ENCODE measurements at regions not wholly inside any gene's neighbourhood (a gene's known extent, or its start where the extent isn't known, plus 50 kb on each side); places are given as distances from the start of the nearest gene placed in this dataset.
A peak's percentile ranks its signal among the peaks of the same experiment; 100 is the strongest.
"Not testable (repeated sequence)": the region's sequence is repeated elsewhere in the genome, so short reads cannot be mapped to it uniquely, and the experiment has no call there.

DNA sequence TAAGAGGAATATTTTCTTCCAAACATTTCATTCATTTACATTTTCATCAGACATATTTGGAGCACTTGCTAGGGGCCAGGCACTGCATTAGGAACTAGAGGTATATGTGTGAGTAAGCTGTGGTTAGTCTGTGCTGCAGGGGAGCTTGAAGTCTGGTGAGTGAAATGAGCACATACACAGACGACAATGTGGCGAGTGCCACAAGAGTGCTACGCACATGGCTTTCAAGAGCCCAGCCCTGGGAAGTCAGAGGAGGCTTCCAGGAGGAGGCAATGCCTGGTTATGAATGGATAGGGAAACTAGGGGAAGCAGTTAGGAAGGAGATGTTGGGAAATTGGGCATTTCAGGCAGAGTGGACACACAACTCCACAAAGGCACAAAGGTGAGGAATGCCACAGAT, 171.8 kb downstream of the IER5 start:
- no peak for DNase-seq

DNA sequence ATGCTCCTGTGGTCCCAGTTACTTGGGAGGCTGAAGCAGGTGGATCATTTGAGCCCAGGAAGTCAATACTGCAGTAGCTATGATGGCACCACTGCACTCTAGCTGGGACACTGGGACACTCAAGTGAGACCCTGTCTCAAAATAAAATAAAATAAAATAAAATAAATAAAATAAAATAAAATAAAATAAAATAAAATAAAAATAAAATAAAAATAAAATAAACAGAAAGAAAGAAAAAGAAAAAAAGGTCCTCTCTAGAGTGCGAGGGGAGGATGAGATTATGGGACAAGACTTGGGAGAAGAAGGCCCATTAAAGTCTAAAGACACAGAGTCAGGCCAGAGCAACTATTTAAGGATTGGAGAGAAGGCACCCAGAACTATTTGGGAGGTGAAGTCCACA, 172.5 kb downstream of the IER5 start:
- DNase-seq, result no peak

DNA sequence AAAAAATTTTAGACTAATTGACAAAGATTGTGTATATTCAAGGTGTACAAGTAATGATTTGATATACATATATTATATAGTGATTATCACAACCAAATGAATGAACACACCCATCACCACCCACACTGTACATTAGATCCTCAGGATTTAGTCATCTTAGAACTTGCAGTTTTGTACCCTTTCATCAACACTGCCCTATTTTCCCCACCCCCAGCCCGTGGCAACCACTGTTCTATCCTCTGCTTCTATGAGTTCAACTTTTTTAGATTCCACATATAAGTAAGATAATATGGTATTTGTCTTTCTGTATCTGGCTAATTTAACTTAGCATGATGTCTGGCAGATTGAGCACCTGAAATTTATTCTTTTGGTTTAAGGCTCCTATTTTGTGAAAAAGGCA, 173.6 kb downstream of the IER5 start:
- no peak for DNase-seq

DNA sequence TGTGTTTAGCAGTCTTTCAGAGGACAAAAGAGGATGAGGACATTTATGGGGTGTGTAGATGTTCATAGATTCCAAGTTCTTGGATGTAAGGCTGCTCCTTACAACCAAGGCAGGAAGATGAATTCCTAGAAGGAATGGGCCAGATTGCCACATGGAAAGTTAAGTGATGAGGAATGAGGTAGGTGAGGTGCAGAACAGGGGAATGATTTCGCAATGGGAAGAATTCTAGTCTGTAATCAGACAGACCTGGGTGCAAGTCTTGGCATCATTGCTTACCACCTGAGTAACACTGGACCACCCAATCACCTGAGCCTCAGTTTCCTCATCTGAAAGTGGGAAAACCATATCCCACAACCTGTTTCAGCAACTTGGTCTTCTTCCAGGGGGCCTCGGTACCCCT, 174.9 kb downstream of the IER5 start:
- DNase-seq, result no peak

DNA sequence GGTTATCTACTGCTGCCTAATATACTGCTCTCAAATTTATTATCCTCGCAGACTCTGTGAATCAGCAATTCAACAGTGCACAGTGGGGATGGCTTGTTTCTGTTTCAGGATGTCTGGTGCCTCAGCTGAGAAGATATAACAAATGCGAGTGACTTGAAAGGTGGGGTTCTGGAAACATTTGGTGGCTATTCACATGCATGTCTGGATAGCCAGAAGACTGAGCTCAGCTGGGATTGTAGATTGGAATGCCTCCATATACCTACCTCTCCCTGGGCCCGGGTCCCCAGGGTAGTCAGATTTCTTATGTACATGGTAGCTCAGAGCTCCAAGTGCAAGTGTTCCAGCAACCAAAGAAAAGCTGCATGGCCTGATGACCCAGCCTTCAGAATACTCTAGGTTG, 176.3 kb downstream of the IER5 start:
- DNase-seq, result no peak

DNA sequence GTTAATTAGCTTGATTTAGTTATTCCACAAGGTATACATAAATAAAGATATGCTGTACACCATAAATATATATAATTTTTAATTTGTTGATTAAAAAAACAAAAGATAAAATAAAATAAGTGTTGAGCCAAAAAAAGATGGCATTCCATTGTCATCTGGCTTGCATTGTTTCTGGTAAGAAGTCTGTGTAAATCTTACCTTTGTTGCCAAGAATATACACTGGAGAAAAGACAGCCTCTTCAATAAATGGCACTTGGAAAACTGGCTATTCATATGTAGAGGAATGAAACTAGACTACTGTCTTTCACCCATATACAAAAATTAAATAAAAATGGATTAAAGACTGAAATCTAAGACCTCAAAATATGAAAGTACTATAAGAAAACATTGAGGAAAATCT, 196.5 kb downstream of the IER5 start:
- DNase-seq, result no peak

DNA sequence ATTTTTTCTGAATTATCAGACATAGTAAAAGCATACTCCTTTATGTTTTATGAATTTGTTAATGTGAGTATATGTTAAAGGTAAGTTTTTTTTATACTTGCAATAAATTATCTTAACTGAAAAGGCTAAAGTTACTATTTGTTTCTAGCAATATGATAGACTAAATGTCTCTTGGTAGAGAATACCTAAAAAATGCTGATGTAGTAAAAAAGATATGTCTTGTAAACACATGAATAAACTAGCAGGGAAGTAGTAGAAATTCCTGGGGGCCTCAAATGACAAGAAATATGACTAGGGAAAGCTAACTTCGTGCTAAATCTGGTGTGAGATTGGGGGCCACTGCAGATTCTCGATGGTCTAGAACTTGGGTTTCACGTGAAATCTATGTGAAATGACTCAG, 188.1 kb upstream of the CACNA1E start:
- DNase-seq, result no peak

DNA sequence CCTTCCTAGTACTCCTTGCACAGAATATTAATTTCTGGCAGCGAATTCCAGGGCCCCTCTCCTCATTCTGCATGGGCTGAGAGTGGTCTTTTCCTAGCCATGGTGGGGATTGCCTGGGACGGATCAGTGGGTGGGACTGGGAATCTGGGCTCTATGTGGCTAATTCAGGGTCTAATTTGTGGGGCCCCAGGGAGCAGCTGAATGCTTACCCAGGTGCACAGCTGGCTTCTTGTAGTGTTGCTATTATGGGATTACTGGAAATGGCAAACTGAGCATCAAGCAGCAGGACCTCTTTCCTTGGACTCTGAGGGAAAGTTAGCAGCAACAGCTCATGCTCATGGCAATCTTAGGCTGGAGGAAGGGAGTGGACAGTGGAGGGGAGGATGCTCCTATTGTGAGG, 187.1 kb upstream of the CACNA1E start:
- DNase-seq, result no peak

DNA sequence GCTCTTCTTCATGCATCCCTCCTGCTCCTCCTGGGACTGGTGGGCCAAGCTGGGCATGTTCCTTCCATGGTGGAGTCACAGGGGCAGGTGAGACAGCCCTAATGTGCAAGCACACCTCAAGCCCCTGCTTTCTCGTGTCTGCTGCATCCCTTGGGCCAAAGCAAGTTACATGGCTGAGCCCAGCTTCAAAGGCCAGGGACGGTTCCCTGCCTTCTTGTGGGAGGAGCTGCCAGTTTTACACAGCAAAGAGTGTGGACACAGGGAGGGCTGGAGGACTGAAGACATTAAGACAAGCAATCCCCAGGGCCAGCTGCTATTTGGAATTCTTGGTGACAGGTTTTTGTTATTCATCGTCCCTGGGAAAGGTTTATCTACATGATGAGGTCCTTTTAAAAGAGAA, 175.2 kb upstream of the CACNA1E start:
- DNase-seq, result no peak

DNA sequence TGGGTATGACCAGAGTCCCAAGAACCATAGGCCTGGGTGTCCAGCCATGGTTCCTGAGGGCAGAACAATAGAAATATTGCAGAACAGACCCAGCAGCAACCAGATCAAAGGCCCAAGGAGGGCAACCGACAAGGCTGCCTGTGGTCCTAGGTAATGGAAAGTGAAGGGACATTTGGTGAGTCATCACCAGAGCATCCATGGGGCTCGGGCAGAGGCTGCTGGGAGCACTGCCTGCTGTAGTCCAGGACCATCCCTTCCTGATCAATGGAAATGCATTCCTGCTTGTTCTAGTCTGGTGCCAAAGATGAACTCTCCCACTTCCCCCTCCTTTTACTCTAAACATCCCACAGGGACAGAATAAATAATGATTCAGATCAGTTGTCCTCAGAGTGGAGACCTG, 172.8 kb upstream of the CACNA1E start:
- no peak for DNase-seq

DNA sequence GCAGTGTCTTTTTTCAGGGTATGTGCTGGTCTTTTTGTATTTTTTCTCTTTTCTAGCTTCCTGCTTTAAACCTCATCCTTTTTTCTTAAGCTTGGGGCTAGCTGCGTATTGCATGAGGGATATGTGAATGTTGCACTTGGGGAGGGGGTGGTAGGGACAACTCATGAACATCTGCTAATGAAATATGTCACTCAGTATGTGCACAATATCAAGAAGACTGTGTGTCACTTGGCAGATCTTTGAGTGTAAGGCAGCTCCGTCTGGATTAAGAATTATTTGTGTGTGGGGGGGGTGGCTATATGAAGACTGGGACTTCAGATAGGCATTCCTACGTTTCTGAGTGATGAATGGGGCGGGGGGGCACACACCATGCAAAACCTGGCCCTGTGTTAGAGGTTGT, 170.4 kb upstream of the CACNA1E start:
- no peak for DNase-seq

DNA sequence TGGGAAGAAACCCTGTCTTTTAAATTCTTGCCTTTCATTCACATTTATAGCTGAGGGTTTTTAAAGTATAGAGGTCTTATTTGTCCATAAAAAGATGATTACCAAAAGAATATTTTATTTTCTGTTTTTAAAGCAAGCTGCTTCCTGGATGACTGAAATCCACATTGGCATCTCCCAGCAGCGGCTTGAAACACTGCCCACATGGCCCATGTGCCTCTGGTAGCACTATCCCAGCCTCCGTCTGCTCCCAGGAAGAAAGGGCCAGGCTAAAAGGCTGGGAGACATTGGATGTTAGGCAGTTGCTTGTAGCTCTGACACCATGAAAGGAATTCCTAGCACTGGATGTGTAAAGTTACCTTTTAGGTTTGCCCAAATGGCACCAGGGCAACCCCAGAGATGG, 169.9 kb upstream of the CACNA1E start:
- DNase-seq, result no peak

DNA sequence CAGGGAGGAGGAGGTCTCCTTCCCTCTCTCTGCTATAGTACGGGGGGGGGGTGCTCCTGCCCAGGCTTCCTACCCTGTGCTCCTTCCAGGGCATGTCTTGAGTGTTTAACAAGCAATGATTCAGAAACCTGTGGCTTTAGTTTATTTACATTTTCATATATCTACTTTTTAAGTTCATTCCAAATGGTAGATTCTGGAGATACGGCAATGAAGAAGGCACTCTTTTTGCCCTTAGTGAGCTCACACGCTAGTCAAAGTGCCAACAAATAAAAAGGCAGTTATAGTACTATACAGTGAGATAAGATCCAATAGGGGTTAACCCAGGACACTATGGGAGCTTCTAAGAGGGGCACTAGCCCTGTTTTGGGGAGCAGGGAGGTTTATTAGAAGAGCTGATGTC, 169.3 kb upstream of the CACNA1E start:
- DNase-seq, result no peak

DNA sequence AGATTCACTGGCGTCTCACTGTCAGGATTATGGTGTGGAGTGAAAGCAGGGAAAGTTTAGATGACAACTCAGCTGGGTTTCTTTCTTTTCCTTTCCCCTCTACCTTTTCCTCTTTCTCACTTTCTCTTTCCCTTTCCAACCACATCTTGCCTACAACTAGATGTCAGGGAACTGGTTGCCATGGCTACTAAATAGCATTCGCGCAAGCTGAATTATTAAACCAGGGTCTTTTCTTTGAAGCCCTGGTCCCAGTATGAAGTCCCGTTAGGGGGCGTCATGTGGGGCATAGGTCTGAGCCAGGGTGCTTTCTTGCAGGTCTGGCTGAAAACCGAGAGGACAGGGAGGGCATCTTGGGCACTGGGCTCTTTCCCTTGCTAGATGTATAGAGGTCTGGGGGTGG, 168.4 kb upstream of the CACNA1E start:
- no peak for DNase-seq

DNA sequence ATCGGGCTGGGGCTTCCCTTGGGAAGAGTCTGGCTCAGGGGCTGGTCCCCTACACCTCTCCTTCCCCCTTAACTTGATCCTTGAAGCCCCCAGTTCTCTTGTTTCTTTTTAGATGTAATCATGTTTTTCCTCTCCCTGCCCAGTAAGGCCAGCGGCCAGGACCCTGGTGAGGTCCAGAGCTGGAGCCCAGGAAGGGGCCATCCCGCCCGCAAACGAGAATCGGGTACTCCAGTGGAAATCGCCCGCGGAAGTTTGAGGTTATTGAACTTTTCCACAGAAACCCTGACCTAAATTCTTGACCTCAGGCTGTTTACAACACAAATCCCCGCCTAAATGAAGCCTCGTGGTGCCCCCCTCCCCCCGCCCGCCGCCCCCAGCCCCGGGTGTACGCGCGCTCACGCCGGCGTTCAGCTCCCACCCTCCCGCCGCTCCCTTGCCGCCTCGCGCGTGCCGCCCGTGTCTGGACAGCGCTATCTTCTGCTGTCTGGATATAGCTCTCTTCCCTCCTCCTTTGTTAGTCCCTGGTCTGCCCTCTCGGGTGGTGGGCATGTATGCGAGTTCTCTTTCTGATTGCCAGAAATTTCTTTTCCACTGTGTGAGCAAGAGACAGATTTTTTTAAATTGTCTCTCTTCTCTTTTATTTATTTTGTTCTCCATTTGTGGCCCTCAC, 165.9 kb upstream of the CACNA1E start:
- no peak for DNase-seq

DNA sequence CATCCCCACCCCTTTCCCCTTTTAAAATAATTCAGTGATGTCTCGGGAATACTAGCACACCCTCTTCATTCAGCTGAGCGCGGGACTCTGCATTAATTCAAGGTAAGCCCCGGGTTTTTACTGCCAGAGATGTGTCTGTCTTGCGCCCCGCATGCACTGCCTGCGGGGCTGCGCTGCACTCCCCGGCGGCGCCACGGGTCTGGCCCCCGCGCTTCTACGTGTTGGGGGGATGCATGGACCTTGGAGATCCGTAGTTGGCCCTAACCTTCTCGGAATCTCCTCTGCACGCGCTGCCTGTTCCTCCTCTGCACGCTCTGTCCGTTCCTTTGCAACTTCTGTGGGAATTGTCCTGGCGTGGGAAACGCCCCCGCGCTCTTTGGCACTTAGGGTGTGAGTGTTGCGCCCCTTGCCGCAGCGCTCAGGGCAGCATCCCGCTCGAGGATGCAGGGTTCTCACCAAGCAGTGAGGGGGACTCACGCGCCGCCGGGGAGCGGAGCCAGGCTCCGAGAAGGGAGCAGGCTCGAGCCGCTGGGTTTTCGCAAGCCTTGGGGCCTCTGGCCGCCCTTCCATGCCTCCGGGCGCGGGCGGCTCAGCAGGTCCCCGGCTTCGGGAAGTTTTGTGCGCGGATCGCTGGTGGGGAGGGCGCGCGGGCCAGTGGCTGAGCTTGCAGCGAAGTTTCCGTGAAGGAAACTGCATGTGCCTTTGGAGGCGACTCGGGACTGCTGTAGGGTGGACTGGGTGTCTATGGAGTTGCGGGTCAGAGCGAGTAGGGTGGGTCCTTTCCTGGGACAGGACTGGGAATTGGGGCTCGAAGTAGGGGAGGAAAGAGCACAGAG, 165.1 kb upstream of the CACNA1E start:
- DNase-seq, result no peak

DNA sequence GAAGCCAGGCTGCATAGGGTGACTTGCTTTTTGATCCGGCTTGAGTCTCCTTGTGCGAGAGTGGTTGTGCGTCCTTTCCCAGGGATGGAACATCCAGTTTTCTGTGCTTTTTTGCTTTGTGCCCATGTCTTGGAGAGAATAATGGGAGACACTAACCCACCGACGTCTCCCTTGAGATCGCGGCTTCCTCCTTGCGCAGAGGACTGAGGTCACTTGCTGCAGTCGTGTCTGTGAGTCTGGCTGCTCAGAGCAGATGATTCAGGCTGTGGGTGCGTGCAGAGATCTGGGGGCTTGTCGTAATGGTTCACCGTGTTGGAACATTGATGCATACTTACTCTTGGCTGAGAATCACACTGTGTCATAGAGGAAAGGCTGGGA, 164.5 kb upstream of the CACNA1E start:
- DNase-seq, result no peak

DNA sequence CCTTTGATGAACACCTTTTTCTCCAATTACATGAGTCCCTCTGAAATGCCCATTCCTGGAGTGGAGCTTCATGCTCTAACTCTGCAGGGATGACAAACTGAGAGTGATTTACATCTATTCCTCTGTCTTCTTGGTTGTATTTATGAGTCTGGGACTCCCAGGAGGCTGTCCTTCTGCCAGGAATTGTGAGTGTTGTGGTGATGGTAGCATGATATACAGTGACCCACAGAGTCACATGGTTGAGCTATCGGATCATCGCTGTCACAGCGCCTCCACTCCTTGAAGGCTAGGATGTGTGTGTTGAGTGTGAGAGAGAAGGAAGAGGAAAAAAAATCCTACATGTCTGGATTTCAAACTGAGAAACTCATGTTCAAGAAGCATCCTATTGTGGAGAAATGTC, 163.4 kb upstream of the CACNA1E start:
- no peak for DNase-seq

DNA sequence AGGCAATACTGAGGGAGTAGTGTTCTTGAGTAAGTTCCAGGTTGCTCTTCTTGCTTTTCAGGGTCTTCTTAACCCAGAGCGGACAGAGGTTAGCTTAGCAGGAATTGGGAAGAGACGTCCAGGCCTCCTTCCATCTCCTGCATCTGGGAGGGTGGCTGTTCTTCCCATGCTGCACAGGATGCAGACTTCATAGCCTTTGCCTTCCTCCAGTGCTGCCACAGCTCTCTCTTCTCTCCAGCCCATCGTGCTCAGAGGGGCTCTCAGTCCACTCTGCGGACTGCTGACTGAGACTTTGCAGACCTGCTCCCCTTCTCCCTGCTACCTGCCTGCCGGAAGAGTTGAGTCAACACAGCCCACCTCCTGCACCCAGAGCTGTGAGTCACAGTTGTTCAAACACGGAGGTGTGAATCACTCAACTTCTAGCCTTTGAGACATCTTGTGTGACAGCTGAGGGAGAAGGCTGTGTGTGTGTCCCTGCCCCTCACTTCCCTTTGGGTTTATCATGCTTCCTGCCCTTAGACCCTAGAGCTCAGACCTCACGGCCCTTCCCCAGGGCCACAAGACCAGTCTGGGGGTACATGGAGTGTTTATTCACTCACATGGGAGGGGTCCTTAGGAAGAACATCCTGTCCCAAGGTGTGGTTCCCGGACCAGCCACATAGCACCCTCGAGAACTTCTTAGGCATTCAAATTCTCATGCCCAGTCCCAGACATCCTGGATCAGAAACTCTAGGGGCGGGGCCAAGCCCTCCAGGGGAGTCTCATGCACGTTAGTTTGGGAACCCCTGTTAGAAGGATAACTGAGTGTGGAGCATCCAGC, 158.3 kb upstream of the CACNA1E start:
- DNase-seq, result peak in 1 of 5 donors; percentile 19

DNA sequence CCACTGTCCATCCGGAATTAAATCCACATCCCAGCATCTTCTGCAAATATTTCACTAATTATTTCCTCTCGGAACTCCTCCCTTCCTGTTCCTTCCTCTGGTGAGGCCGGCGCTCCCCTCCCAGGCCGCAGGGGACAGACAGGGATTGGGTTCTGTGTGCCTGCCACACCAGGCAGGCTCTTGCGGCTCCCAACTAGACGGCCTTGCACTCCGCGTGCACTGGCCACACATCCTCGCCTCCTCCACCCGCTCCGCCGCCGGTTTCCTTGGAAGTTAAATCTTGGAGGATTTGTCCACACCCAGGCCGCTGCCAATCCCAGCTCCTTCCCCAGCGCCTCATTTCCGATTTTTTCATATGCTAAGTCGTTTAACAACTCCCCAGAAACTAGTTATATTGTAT, 157.6 kb upstream of the CACNA1E start:
- DNase-seq, result not testable (repeated sequence)

DNA sequence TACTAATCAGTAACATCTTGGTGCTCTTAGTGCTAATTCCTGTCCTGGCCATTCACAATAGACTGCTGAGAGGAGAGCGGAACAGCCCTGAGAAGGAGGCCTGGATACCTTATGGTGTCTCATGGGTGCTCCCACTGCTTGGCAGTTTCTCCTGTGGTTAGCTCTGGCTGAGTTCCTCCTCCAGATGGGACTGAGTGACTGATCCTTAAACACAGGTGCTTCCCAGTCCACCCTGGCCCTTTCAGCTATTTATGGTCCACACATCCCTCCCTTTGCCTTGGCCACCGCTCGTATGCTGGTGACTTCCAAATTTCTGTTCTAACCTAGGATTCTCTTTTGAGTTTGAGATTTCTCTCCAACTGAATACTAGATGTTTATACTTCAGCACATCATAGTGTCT, 157.0 kb upstream of the CACNA1E start:
- no peak for DNase-seq

DNA sequence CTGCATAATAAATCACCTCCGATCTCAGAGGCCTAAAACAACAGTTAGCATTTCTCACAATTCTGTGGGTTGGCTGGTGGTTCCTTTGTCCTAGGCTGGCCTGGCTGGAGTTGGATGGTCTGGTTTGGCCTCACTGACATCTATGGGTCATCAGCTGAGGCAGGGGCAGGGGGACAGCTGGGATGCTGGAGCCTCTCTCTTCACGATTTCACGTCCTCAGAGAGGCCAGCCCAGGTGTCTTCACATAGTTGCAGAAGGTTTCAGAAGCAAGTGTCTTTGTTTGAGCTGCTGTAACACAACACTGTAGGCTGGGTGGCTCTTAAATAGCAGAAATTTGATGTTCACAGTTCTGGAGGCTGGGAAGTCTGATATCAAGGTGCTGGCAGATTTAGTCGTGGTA, 155.5 kb upstream of the CACNA1E start:
- no peak for DNase-seq

DNA sequence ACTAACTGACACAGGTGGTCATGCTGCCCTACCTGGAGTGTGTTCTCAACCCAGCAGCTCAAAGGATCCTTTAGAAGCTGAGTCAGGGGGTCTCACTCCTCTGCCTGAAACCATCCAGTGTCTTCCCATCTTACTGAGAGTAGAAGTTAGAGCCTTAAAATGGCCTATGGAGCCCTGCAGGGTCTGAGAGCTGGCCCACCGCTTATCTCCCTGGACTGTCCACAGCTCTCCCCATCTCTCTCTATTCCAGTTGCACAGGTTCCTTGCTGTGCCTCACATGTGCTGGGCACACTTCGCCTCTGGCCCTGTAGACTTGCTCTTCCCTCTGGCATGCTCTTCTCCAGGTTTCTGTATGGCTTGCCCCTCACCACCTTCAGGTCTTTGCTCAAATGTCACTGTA, 148.6 kb upstream of the CACNA1E start:
- no peak for DNase-seq

DNA sequence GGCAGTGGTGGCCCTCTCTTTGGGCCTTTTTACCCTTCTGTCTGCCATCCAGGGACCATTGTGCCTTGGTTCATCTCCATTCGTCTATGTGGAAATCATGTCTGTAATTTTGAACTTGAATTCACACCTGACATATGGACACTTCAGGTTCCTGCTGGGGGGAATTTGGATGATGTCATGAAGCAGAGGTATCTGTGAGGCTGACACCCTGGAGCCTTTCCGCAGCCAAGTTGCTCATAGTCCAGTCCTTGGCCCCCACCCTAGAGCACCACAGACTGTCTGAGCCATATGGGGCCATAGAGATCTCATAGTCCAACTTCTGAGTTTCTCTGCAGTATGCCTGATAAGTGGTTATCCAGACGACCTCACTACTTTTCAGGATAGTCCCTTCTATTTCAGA, 147.7 kb upstream of the CACNA1E start:
- no peak for DNase-seq

All from T-helper 1 cell (primary cell).